OCI-LY3 (cell line): ENCODE measurements at regions not wholly inside any gene's neighbourhood (a gene's known extent, or its start where the extent isn't known, plus 50 kb on each side); places are given as distances from the start of the nearest gene placed in this dataset.

ENCODE experiments used
- CTCF ChIP-seq: fragments of 200-600, 300-600 bp; sonication (generic); IDR thresholded peaks from 2 replicates; pipeline ENCODE4 v1.5.1; 2014; ENCODE audit warnings: antibody characterized with exemption, low read length, low read depth
- EZH2phosphoT487 ChIP-seq: fragments of 200-600 bp; shearing (Covaris generic); IDR thresholded peaks from 2 replicates; pipeline ENCODE4 v1.6.1; 2018; ENCODE audit warnings: antibody characterized with exemption, mixed run types, low read depth

DNA sequence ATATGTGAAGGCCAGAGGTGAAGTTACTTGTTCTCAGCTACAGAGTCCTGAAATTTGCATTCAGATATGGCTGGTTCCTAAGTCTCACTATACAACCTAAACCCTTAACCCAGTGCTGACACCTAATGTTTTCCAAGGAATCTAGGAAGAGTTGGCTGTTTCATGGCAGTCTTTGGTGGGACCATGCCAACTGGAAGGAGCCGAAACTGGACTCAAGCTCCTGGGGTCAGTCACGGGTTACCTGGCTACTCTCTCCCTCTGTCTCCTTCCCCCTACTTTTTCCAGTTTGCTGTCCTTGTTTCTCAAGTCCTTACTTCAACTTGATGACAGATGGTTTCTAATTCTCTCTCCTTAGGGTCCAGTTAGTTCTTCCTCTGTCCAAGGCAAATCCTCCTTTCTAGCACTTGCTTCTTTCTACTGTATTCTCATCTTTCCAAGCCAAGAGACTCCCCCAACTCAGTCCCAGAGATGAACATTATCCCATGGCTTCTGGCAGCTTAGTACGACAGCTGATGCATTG, 88.6 kb upstream of the COL6A5 start:
- TF ChIP-seq CTCF = no peak
- TF ChIP-seq EZH2phosphoT487 = no peak
